Left forelimb (tissue), 1 donor: ENCODE measurements at regions not wholly inside any gene's neighbourhood (a gene's known extent, or its start where the extent isn't known, plus 50 kb on each side); places are given as distances from the start of the nearest gene placed in this dataset.
"Not testable (repeated sequence)": the region's sequence is repeated elsewhere in the genome, so short reads cannot be mapped to it uniquely, and the experiment has no call there.

Source experiments
- DNase-seq: peaks from one replicate; pipeline ENCODE4 v3.0.0-alpha.2; 2018; ENCODE audit warnings: low spot score

- DNase-seq, result no peak
Measured at GRCh38 chr4:7141151-7141834, 51.0 kb upstream of the SORCS2 start.

GRCh38 chr4:7140692-7141069, 51.7 kb upstream of the SORCS2 start:
- no peak for DNase-seq

- DNase-seq, result no peak
Measured at GRCh38 chr4:7140062-7140691, 52.2 kb upstream of the SORCS2 start.

- no peak for DNase-seq
Measured at GRCh38 chr4:7139167-7139982, 53.0 kb upstream of the SORCS2 start.

GRCh38 chr4:7138223-7139166, 53.8 kb upstream of the SORCS2 start:
- no peak for DNase-seq

- DNase-seq, result no peak
Measured at GRCh38 chr4:7137326-7138200, 54.8 kb upstream of the SORCS2 start.

GRCh38 chr4:7136351-7136750, 56.0 kb upstream of the SORCS2 start:
- DNase-seq, result no peak

- DNase-seq, result no peak
Measured at GRCh38 chr4:7135389-7135746, 57.0 kb upstream of the SORCS2 start.

GRCh38 chr4:7134737-7135388, 57.5 kb upstream of the SORCS2 start:
- peak; percentile 80 for DNase-seq

GRCh38 chr4:7133818-7134650, 58.3 kb upstream of the SORCS2 start:
- not testable (repeated sequence) for DNase-seq

GRCh38 chr4:7132730-7133582, 59.4 kb upstream of the SORCS2 start:
- DNase-seq, result no peak

- DNase-seq, result no peak
Measured at GRCh38 chr4:7132249-7132648, 60.1 kb upstream of the SORCS2 start.

GRCh38 chr4:7131498-7132031, 60.8 kb upstream of the SORCS2 start:
- DNase-seq, result no peak

- no peak for DNase-seq
Measured at GRCh38 chr4:7130621-7131211, 61.6 kb upstream of the SORCS2 start.

- no peak for DNase-seq
Measured at GRCh38 chr4:7129871-7130620, 62.2 kb upstream of the GRPEL1 start.

- no peak for DNase-seq
Measured at GRCh38 chr4:7128644-7129043, 60.8 kb upstream of the GRPEL1 start.

GRCh38 chr4:7128234-7128633, 60.4 kb upstream of the GRPEL1 start:
- DNase-seq, result no peak
